NCI-H1092 treated with DMSO at 0.1 percent for 48 hours (cell line): ENCODE measurements at regions not wholly inside any gene's neighbourhood (a gene's known extent, or its start where the extent isn't known, plus 50 kb on each side); places are given as distances from the start of the nearest gene placed in this dataset.
A peak's percentile ranks its signal among the peaks of the same experiment; 100 is the strongest.

Experiments
- DNase-seq: peaks from one replicate; lab custom pipeline; 2025; lab: John Stamatoyannopoulos, UW

GRCh38 chr5:147037515-147038205 is 159.1 kb upstream of the PPP2R2B start:
- DNase-seq: no peak

GRCh38 chr5:147040856-147041255 is 162.3 kb upstream of the PPP2R2B start:
- DNase-seq: no peak

DNA sequence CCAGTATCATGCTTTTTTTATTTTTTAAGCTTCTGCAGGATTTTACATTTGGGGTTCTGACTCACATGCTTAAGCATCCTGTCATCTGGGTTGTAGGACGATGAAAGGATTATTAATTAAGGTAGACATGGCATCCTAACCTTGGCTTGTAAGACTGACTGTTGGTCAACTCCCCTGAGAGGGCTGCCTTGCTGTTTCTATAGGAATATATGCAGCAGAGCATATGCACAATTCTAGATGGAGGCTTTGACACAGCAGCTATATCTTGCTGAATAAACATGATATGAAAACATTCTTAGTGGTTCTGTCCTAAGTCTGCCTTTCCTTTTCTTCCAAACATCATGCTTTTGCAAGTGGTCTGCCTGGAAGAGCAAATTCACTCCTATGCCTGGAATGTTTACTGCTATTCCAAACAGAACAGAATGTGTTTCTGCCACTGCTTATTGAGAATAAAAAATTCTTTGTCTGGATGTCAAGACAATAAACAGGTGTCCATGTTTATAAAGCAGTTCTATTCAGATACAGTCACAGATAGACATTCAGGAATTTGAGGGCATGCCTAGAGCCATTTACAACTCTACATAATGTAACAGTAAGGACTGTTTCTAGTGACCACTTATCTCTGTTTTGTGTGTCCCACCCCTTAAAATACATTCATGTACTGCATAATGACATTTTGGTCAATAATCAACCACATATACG is 166.2 kb upstream of the PPP2R2B start:
- no peak for DNase-seq

- DNase-seq: no peak
Measured at GRCh38 chr5:147045290-147045689, 166.7 kb upstream of the PPP2R2B start.

GRCh38 chr5:147046281-147046680 is 167.7 kb upstream of the PPP2R2B start:
- no peak for DNase-seq

- no peak for DNase-seq
Measured at GRCh38 chr5:147046894-147047293, 168.3 kb upstream of the PPP2R2B start.

- DNase-seq: no peak
Measured at GRCh38 chr5:147049764-147050163, 171.2 kb upstream of the PPP2R2B start.

GRCh38 chr5:147050172-147050571 is 171.6 kb upstream of the PPP2R2B start:
- DNase-seq: no peak

GRCh38 chr5:147051193-147051592 is 172.6 kb upstream of the PPP2R2B start:
- DNase-seq: no peak

- no peak for DNase-seq
Measured at GRCh38 chr5:147052519-147052918, 174.0 kb upstream of the PPP2R2B start.

GRCh38 chr5:147055089-147055826 is 176.7 kb upstream of the PPP2R2B start:
- DNase-seq: peak; percentile 4

GRCh38 chr5:147055850-147056566 is 177.5 kb upstream of the PPP2R2B start:
- peak; percentile 49 for DNase-seq

- no peak for DNase-seq
Measured at GRCh38 chr5:147057051-147057450, 177.8 kb upstream of the STK32A start.

DNA sequence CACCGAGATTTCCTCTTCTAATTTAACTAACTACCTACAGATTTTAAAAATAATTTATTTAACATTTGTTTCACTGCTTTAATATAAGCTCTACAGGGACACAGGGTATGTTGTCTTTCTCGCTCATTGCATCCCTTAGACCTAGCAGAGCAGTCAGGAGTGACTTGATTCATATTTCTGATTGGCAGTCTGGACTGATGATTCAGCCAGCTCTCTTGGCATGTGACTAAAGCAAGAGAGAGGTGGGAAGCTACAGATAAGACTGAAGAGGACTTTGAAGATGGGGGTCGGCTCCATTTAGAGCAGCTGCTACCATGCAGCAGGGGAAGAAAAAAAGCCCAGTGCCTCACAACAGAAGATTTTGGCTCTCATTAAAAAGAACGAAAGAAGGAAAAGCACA is 173.4 kb upstream of the STK32A start:
- no peak for DNase-seq

DNA sequence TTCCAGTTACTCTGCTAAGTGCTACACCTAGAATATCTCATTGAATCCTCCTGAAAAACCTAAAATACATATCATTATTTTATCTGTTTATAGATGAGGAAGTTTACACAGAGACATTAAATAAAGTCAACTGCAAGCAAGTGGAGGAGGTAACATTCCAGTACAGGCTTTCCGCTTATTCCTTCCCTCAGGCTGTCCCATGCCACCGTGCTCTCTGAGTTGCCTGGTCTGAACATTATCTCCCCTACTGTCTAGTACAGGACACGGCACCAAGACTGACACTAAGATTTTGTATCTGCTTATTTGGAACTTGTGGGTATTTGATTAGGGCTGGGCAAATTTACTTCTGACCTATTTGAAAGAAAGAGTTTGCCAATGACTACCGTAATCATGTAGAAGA is 172.4 kb upstream of the STK32A start:
- no peak for DNase-seq

DNA sequence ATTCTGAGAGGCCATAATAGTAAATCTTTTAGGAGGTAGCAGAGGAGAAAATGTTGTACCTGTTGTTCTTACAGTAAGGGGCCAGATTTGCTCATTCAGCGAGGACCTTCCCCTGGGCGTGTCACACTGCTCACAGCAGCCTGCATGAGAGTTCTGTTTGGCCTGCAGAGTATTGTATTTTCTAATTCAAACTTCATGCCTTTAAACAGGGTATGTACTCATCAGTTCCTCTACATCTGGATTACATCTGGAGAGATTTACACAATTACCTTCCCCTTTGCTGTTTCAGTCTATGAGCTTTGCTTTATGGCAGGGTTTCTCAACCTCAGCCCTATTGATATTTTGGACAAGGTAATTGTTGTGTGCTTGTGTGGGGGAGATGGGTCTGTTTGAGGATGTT is 170.9 kb upstream of the STK32A start:
- no peak for DNase-seq

GRCh38 chr5:147065071-147065470 is 169.8 kb upstream of the STK32A start:
- no peak for DNase-seq

DNA sequence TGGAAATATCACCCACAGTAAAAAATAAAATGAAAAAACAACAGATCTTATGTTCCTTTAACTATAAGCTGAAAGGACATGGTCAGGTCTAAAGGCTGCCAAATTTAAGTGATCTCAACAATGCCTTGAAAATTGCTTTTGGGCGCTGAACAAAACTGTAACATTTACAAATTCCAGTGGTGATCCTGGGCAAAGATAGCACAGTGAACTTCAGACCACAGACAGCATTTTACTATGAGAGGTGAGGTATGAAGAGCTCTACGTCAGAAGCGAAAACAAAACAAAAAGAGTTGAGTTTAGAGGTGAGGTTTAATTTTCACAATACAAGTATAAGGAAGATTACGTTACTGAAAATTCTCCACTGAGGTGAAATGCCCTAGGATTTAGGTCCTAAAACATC is 165.8 kb upstream of the STK32A start:
- DNase-seq: no peak

DNA sequence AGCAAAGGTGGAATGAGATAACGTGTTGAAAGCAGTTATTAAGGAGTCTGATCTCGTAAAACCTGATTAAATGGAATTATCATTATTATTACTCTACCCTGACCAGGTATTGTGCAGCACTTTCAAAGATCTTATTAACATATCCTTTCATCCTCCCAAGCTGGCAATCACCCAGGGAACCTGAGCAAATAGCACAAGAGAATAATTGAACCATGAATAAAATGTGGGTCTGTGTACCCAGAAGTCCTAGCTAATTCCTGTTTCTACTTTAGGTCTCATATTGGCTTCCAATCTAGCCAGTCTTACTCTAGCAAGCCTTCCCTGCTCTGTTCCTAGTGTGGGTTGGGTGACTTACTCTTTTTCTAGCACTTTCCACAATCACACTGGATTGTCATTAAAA is 162.2 kb upstream of the STK32A start:
- peak; percentile 32 for DNase-seq

DNA sequence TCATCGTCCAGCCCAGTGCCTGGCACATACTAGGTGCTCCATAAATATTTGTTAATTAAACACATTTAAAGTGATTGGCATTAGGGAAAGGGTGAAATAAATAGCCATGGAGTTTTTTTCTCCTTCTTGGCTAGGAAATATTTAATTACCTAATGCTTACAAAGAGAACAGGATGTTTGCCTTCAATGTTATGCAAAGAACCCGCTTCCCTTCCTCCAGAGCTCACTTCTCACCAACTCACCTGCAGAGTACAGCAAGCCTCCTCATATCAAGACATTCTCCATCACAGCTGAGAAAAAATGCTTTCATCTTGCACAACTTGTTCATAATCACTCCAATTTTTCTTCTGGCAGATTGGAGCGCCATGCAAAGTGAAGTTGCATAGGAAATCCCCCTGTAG is 161.7 kb upstream of the STK32A start:
- DNase-seq: no peak

DNA sequence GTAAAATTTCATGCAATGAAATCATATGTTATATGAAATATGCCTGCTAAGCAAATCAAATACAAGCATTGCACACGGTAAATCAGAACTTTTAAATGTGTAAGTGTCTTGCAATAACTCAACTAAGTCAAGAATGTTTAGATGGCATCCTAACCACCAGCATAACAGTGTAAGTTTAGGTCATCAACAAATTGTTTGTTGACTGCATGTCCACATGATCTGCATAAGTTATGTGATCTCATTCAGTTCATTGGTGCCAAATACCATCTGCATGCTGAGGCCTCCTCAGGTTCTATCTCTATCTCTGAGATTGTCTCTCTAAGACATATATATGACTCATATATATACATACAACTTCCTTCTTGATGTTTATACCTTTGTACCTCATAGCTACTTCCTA is 159.6 kb upstream of the STK32A start:
- DNase-seq: no peak

- no peak for DNase-seq
Measured at GRCh38 chr5:147080391-147080790, 154.4 kb upstream of the STK32A start.
